ENCODE measurements at regions not wholly inside any gene's neighbourhood (a gene's known extent, or its start where the extent isn't known, plus 50 kb on each side); places are given as distances from the start of the nearest gene placed in this dataset.

DNA sequence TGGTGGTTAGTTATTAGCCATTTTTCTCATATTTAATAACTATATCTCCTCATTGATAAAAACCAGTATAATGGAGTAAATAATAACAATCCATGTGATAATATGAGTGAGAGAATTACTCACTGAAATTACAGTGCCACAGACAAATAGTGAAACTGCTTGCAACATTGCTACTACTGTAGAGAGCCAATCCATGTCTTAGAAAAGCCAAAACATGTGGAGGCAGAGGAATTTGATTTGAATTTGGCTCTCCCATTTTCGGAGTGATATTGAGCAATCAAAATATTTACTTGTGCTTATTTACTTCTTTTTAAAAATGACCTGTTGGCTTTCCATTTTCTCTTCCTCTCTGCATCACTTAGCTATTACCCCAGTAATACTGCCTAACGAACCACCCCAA, 288.3 kb upstream of the TCF4 start:
- in situ Hi-C loops (cut with HindIII; ENCODE audit: low pct_ligation_motif_present, low pct_unique_long_range_greater_than_20kb, low sequenced_read_pairs) = no loop called here
- DNase-seq = no peak

DNA sequence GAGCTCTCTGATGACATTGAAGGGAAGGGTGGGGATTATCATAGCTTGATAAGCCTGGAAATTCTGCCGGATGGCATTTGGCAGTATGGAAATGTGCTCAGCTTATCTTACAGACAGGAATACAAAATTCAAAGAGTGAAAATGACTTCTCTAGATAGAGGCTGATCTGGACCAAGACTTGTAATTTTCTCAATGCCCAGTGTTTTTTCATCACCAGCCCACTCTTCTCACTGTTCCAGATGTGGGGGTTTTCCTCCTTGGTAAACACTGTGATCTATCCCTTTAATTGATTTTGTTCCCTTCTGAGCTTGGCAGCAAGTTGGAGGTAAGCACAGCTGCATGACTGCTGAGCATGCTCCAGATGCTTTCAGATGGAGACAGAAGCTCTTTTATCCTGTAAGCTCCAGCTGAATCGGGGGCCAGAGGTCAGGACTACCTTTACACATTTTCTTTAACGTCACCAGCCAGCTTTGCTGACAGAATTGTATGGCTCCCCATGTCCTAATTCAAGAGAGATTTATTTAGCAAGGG, 287.4 kb upstream of the TCF4 start:
- in situ Hi-C loops (cut with HindIII; ENCODE audit: low pct_ligation_motif_present, low pct_unique_long_range_greater_than_20kb, low sequenced_read_pairs) = no loop called here
- DNase-seq = no peak

DNA sequence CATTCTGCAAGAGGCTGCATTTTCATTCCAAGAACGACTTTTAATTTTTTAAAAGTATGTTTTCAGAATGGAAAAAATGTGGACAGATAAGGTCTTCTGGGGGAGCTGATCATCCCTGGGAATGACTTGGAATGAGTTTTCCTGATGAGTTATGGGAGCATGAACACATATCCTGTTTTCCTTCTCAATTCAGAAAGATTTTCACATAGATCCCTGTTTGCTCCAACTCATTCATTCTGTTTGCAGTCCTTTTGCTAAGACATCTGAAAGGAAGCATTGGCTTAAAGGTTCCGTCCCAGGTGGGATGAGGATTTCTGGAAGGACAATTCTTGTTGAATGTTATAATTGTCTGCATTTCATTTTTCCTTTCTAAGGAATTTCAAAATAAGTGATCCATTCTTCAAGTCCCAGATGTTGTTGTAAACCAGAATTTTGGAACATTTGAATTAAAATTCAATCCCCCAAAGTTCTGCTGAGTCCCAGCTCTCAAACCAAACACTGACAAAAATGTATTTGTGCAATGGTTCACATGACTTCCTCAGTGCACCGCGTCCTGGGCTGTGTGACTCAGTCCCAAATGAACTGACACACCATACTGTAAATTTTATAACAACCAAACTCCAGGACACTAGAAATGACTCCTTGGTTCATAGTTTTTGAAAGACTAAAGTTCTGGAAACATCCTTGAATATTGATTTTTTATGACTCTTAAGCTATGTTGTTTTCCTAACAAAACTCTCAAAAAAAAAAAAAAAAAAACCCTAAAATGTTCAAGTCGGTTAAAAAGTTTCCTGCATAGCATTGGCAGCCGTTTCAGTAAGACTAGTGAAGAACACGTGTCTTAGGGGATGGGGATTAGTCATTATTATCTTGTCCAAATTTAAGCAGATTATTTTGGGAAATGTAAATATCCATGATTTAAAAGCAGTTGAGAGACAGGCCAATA, 281.8 kb upstream of the TCF4 start:
- in situ Hi-C loops (cut with HindIII; ENCODE audit: low pct_ligation_motif_present, low pct_unique_long_range_greater_than_20kb, low sequenced_read_pairs) = no loop called here
- no peak for DNase-seq

- no peak for DNase-seq
- in situ Hi-C loops (cut with HindIII; ENCODE audit: low pct_ligation_motif_present, low pct_unique_long_range_greater_than_20kb, low sequenced_read_pairs) = no loop called here
These were observed 280.9 kb upstream of the TCF4 start for GRCh38 chr18:55868909-55869308.

GRCh38 chr18:55866886-55867285, 278.9 kb upstream of the TCF4 start:
- no peak for DNase-seq
- in situ Hi-C loops (cut with HindIII; ENCODE audit: low pct_ligation_motif_present, low pct_unique_long_range_greater_than_20kb, low sequenced_read_pairs) = no loop called here

DNA sequence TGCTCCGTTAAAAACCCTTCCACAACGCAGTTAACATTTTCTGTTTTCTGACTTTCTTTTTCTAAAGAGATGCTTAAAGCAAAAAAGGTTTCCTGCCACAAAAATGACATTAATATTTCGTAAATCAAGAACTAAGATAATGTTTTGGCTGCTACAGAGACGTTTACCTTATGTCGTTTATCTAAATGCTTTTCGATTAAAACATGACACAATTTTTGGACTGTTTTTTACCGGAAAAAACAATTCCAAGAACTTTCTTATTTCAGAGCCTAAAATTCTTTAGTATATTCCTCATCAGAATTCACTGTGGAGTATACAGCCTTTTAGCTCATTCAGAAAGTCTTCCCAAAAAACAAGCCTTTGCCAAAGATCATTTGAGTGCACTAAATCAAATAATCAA, 278.0 kb upstream of the TCF4 start:
- in situ Hi-C loops (cut with HindIII; ENCODE audit: low pct_ligation_motif_present, low pct_unique_long_range_greater_than_20kb, low sequenced_read_pairs) = no loop called here
- DNase-seq = no peak

DNA sequence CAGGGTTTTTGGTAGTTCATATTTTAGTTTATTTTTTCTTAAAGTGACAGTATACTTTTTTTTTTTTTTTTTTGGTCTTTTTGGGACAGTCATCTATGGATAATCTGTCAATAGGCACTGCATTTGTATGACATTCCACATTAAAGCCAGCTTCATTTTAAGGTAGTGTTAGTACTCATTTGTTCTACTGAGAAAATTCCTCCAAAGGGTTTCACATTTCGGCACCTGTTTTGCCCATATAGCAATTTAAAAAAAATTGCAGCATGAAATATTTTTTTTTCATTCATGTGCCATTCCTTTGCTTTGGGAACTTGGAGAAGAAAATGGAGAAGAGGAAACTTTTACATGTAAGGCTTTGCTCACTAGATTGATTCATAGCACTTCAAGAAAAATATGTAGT, 276.3 kb upstream of the TCF4 start:
- in situ Hi-C loops (cut with HindIII; ENCODE audit: low pct_ligation_motif_present, low pct_unique_long_range_greater_than_20kb, low sequenced_read_pairs) = no loop called here
- no peak for DNase-seq

GRCh38 chr18:55863876-55864275, 275.9 kb upstream of the TCF4 start:
- in situ Hi-C loops (cut with HindIII; ENCODE audit: low pct_ligation_motif_present, low pct_unique_long_range_greater_than_20kb, low sequenced_read_pairs) = no loop called here
- DNase-seq = no peak

GRCh38 chr18:55863391-55863706, 275.4 kb upstream of the TCF4 start:
- in situ Hi-C loops (cut with HindIII; ENCODE audit: low pct_ligation_motif_present, low pct_unique_long_range_greater_than_20kb, low sequenced_read_pairs) = no loop called here
- no peak for DNase-seq

- DNase-seq = no peak
- in situ Hi-C loops (cut with HindIII; ENCODE audit: low pct_ligation_motif_present, low pct_unique_long_range_greater_than_20kb, low sequenced_read_pairs) = no loop called here
These were observed 274.9 kb upstream of the TCF4 start for GRCh38 chr18:55862693-55863390.

DNA sequence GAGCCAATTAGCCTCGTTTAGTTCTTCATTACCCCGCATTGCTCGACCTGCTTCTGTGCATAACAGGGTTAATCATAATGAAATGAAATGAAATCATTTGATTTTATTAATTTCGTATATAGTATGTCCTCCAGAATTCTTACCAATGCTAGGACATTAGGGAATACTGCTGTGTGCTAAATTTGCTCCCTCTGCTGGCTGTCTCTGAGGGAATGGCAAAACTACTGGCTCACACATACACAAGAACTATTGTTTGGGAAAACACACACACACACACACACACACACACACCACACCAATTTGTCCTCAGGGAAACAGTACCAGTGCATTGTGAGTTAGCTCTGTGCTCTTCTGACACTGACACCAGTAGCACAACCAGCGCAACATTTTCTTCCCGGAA, 273.3 kb upstream of the TCF4 start:
- in situ Hi-C loops (cut with HindIII; ENCODE audit: low pct_ligation_motif_present, low pct_unique_long_range_greater_than_20kb, low sequenced_read_pairs) = no loop called here
- peak; percentile 41 for DNase-seq

- in situ Hi-C loops (cut with HindIII; ENCODE audit: low pct_ligation_motif_present, low pct_unique_long_range_greater_than_20kb, low sequenced_read_pairs) = no loop called here
These were observed 270.9 kb upstream of the TCF4 start for GRCh38 chr18:55858661-55859515.

GRCh38 chr18:55857956-55858355, 270.0 kb upstream of the TCF4 start:
- in situ Hi-C loops (cut with HindIII; ENCODE audit: low pct_ligation_motif_present, low pct_unique_long_range_greater_than_20kb, low sequenced_read_pairs) = no loop called here
- no peak for DNase-seq

More at GRCh38 chr18:55858661-55859515, 270.9 kb upstream of the TCF4 start:
- DNase-seq = no peak

GRCh38 chr18:55857409-55857808, 269.4 kb upstream of the TCF4 start:
- DNase-seq = no peak
- in situ Hi-C loops (cut with HindIII; ENCODE audit: low pct_ligation_motif_present, low pct_unique_long_range_greater_than_20kb, low sequenced_read_pairs) = no loop called here

GRCh38 chr18:55856679-55857078, 268.7 kb upstream of the TCF4 start:
- in situ Hi-C loops (cut with HindIII; ENCODE audit: low pct_ligation_motif_present, low pct_unique_long_range_greater_than_20kb, low sequenced_read_pairs) = no loop called here
- DNase-seq = no peak

DNA sequence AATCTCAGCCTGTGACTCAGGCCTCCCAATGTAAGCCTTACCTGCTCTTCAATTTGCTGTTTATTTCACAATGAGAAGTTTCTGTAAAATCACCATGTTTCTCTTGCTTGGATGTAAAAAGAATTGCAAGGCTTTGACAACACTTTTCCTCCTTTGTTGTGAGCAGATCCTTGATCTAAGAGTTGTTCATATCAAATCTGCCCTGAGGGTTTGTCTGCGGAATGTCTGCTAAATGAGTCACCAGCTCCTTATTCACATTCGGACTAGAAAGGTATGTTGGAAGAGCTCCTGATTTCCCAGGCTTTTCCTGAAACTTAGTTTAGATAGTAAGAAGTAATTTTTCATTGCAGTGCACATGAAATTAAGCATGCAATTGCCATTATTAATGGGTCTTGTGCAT, 268.2 kb upstream of the TCF4 start:
- in situ Hi-C loops (cut with HindIII; ENCODE audit: low pct_ligation_motif_present, low pct_unique_long_range_greater_than_20kb, low sequenced_read_pairs) = no loop called here
- DNase-seq = peak; percentile 70

GRCh38 chr18:55853268-55853667, 265.3 kb upstream of the TCF4 start:
- no peak for DNase-seq
- in situ Hi-C loops (cut with HindIII; ENCODE audit: low pct_ligation_motif_present, low pct_unique_long_range_greater_than_20kb, low sequenced_read_pairs) = no loop called here

DNA sequence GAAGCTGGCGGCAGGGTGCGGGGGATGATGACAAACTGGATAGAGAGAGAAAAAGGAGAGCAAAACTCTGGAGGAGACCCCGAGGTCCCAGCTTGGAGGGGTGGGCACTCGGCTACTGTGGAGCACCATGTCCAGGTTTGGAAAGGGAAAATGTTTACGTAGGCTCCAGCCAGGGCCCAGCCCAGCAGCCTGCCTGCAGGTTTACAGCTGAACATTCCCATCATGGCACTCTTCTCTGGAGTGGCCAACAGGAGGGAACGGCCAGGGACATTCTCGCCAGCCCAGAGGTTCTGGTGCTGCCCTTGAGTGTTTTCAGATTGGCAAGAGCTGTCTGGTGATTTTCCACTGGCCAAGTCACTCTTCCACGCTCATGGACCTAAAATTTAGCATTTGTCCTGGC, 262.9 kb upstream of the TCF4 start:
- no peak for DNase-seq
- in situ Hi-C loops (cut with HindIII; ENCODE audit: low pct_ligation_motif_present, low pct_unique_long_range_greater_than_20kb, low sequenced_read_pairs) = no loop called here

GRCh38 chr18:55849391-55849790, 261.4 kb upstream of the TCF4 start:
- in situ Hi-C loops (cut with HindIII; ENCODE audit: low pct_ligation_motif_present, low pct_unique_long_range_greater_than_20kb, low sequenced_read_pairs) = no loop called here
- DNase-seq = no peak
